ENCODE measurements at regions not wholly inside any gene's neighbourhood (a gene's known extent, or its start where the extent isn't known, plus 50 kb on each side); places are given as distances from the start of the nearest gene placed in this dataset.
"Not testable (repeated sequence)": the region's sequence is repeated elsewhere in the genome, so short reads cannot be mapped to it uniquely, and the experiment has no call there.

- CTCF ChIA-PET: no interaction called here
- no peaks in the 10 kb centered on the region for H3K27me3 ChIP-seq (ENCODE audit: control insufficient read depth, insufficient read depth, low read length)
- no peak overlapping the region for H3K4me3 ChIP-seq (ENCODE audit: low read depth, low read length)
- POLR2A ChIA-PET: no interaction called here
- no peak for DNase-seq (ENCODE audit: low read depth, low spot score)
- no peak overlapping the region for H3K27ac ChIP-seq (ENCODE audit: low read depth, low read length)
- TF ChIP-seq, protein P1, sequence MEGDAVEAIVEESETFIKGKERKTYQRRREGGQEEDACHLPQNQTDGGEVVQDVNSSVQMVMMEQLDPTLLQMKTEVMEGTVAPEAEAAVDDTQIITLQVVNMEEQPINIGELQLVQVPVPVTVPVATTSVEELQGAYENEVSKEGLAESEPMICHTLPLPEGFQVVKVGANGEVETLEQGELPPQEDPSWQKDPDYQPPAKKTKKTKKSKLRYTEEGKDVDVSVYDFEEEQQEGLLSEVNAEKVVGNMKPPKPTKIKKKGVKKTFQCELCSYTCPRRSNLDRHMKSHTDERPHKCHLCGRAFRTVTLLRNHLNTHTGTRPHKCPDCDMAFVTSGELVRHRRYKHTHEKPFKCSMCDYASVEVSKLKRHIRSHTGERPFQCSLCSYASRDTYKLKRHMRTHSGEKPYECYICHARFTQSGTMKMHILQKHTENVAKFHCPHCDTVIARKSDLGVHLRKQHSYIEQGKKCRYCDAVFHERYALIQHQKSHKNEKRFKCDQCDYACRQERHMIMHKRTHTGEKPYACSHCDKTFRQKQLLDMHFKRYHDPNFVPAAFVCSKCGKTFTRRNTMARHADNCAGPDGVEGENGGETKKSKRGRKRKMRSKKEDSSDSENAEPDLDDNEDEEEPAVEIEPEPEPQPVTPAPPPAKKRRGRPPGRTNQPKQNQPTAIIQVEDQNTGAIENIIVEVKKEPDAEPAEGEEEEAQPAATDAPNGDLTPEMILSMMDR (IDR thresholded peaks at IDR 0.05; ENCODE audit: low read depth, low read length): no peak
- H3K9me3 ChIP-seq (ENCODE audit: control insufficient read depth, insufficient read depth, low read length): no peaks in the 10 kb centered on the region
These were observed 487.1 kb downstream of the PLOD2 start for GRCh38 chr3:145673838-145674237.

- Histone ChIP-seq H3K9me3 (ENCODE audit: control insufficient read depth, insufficient read depth, low read length) (no peaks in the 10 kb centered on the region), H3K27me3 (ENCODE audit: control insufficient read depth, insufficient read depth, low read length) (no peaks in the 10 kb centered on the region), H3K4me3 (ENCODE audit: low read depth, low read length) (no peak overlapping the region), H3K27ac (ENCODE audit: low read depth, low read length) (no peak overlapping the region)
- DNase-seq (ENCODE audit: low read depth, low spot score): no peak
- TF ChIP-seq, protein P1 (IDR thresholded peaks at IDR 0.05; ENCODE audit: low read depth, low read length): no peak
- POLR2A ChIA-PET: no interaction called here
- CTCF ChIA-PET: no interaction called here
These were observed 482.6 kb downstream of the PLOD2 start for GRCh38 chr3:145678401-145678800.

DNA sequence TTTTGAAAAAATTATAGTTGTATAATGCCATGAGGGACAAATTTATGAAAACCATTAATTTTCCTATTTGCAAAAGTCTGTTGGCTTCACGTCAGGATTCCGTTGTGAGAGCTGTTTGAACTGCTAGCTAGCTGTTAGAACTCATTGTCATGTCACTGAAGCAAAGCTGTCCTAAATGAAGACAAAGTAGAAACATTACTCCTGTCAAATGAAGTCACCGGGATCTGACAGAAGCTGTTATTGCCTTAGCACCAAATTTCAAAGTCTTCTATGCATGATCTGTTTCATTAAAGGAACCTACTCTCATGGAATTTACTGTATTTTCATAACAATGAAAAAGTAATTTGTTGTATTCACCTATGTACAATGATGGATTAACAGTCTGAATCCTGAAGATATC lies 479.8 kb downstream of the PLOD2 start:
- no peak for DNase-seq (ENCODE audit: low read depth, low spot score)
- Histone ChIP-seq H3K4me3 (ENCODE audit: low read depth, low read length) (no peak overlapping the region), H3K27ac (ENCODE audit: low read depth, low read length) (no peak overlapping the region), H3K9me3 (ENCODE audit: control insufficient read depth, insufficient read depth, low read length) (no peaks in the 10 kb centered on the region), H3K27me3 (ENCODE audit: control insufficient read depth, insufficient read depth, low read length) (no peaks in the 10 kb centered on the region)
- POLR2A ChIA-PET: no interaction called here
- CTCF ChIA-PET: no interaction called here
- TF ChIP-seq, protein P1 (IDR thresholded peaks at IDR 0.05; ENCODE audit: low read depth, low read length): no peak

DNA sequence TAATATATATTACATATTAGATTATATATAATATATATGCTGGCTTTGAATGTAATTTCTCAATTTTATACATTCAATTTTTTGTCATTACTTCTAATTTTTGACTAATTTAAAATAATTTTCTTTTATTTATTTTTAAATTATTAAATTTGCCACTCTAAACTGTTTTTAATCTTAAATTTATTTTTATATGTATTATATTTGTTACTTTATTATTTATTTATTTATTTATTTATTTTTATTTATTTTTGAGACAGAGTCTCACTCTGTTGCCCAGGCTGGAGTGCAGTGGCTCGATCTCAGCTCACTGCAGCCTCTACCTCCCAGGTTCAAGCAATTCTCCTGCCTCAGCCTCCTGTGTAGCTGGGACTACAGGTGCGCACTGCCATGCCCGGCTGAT lies 473.0 kb downstream of the PLOD2 start:
- POLR2A ChIA-PET, CTCF ChIA-PET: not testable (repeated sequence)

DNA sequence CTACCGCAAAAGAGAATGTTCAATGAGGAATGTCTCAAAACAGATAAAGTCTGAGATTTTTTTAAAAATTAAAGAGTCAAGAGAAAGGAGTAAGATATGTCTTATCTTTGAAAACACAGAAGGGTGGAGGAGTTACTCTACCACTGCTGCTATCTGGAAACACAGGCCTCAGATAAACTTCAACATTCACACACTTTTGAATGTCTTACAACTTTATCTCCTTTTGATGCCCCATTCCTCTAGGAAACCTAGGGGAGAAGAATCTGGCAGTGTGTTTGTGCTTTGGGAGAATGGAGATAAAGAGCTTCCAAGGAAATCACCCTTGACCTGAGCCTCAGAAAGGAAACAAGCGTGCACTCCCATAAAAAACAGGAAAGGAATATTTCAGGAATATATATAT lies 468.2 kb downstream of the PLOD2 start:
- DNase-seq (ENCODE audit: low read depth, low spot score): no peak
- H3K27me3 ChIP-seq (ENCODE audit: control insufficient read depth, insufficient read depth, low read length): no peaks in the 10 kb centered on the region
- H3K4me3 ChIP-seq (ENCODE audit: low read depth, low read length): no peak overlapping the region
- TF ChIP-seq, protein P1 (IDR thresholded peaks at IDR 0.05; ENCODE audit: low read depth, low read length): no peak
- no peak overlapping the region for H3K27ac ChIP-seq (ENCODE audit: low read depth, low read length)
- ChIA-PET POLR2A (no interaction called here), CTCF (no interaction called here)
- H3K9me3 ChIP-seq (ENCODE audit: control insufficient read depth, insufficient read depth, low read length): no peaks in the 10 kb centered on the region

More for the DNA sequence above, 473.0 kb downstream of the PLOD2 start:
- not testable (repeated sequence) for H3K27ac ChIP-seq (ENCODE audit: low read depth, low read length); DNase-seq (ENCODE audit: low read depth, low spot score); H3K4me3 ChIP-seq (ENCODE audit: low read depth, low read length); H3K9me3 ChIP-seq (ENCODE audit: control insufficient read depth, insufficient read depth, low read length); H3K27me3 ChIP-seq (ENCODE audit: control insufficient read depth, insufficient read depth, low read length)

- Histone ChIP-seq H3K27me3 (ENCODE audit: control insufficient read depth, insufficient read depth, low read length) (no peaks in the 10 kb centered on the region), H3K27ac (ENCODE audit: low read depth, low read length) (no peak overlapping the region), H3K4me3 (ENCODE audit: low read depth, low read length) (no peak overlapping the region), H3K9me3 (ENCODE audit: control insufficient read depth, insufficient read depth, low read length) (no peaks in the 10 kb centered on the region)
- CTCF ChIA-PET: interaction anchor here (0.6 to 0.7 kb wide), 2 partner anchors 385 to 631 kb away, joined by 3 to 4 read pairs; no protein-coding TSS in a partner anchor
- TF ChIP-seq, protein P1 (IDR thresholded peaks at IDR 0.05; ENCODE audit: low read depth, low read length): no peak
- POLR2A ChIA-PET: no interaction called here
- no peak for DNase-seq (ENCODE audit: low read depth, low spot score)
These were observed 465.0 kb downstream of the PLOD2 start for GRCh38 chr3:145696011-145696410.
